CD4-positive, alpha-beta T cell treated with Interleukin-17A for 1 hour (primary cell): ENCODE measurements at regions not wholly inside any gene's neighbourhood (a gene's known extent, or its start where the extent isn't known, plus 50 kb on each side); places are given as distances from the start of the nearest gene placed in this dataset.
"Not testable (repeated sequence)": the region's sequence is repeated elsewhere in the genome, so short reads cannot be mapped to it uniquely, and the experiment has no call there.

Experiments used
- DNase-seq: peaks from one replicate; pipeline ENCODE4 v3.0.0-alpha.2; 2020

DNA sequence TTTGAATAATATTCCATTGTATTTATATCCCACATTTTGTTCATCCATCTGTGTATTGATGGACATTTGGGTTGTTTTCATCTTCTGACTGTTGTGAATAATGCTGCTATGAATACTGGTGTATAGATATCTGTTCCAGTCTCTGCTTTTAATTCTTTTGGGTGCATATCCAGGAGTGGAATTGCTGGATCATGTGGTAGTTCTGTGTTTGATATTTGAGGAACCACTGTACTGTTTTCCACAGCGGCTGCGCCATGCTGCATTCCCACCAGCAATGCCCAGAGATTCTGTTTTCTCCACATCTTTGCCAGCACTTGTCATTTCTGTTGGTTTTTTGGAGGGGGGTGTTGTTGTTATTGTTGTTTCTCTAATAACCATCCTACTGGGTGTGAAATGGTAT lies 131.6 kb upstream of the KIF26B start:
- DNase-seq: no peak

DNA sequence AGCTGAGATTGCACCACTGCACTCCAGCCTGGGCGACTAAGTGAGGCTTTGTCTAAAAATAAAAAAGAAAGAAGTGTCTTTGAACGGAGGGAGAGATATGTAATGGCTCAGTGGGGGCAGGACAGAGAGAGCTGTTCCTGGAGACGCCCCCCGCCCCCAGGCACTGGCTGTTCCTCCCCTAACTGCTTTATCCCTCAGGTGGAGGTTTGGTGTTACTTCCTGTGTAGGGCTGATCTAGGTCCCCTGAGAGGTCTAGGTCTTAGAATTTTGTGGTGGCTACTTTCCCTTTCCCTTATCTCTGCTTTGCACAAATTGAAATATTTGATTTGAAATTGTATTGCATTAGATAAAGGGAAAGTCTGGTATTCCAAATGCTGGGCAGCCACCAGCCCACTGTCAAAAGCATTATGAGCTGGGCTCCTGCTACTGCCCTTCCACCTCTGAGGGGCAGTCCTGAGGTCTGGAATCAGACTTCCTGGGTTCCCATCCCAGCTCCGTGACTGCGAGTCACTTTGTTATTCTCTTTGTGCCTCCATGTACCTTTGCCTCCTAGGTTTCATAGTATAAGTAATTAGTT lies 134.8 kb upstream of the KIF26B start:
- DNase-seq: no peak

DNA sequence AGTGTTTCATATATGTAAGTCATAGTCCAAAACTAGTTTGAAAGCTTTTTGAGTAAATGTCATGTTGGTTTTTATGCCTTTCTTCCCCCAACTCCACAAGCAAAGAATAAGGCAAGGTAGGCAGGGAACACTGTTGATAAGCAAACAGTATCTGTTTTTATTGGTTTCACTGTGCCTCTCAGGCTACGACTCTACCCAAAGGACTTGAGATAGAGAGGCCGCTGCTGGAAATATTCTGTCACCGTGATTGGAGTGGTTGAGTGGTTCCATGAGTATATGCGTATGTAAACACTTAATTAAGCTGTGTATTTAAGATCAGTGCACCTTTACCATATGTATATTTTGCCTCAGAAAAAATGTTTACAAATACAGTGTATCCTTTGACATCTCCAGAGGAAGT lies 138.1 kb upstream of the KIF26B start:
- DNase-seq: no peak

DNA sequence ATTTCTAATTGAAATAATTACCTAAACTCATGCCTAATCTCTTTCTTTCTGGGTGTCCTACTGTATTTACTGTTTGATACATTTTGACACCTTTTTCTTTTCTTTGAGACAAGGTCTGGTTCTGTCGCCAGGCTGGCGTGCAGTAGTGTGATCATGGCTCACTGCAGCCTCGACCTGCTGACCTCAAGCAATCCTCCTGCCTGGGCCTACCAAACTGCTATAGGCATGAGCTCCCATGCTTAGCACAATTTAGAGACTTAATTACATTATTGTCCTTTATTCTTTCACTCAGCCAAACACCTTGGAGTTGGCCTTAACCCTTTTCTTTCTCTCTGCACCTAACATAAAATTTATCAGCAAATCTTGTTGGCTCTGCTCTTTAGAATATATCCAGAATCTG lies 139.8 kb upstream of the KIF26B start:
- DNase-seq: no peak

DNA sequence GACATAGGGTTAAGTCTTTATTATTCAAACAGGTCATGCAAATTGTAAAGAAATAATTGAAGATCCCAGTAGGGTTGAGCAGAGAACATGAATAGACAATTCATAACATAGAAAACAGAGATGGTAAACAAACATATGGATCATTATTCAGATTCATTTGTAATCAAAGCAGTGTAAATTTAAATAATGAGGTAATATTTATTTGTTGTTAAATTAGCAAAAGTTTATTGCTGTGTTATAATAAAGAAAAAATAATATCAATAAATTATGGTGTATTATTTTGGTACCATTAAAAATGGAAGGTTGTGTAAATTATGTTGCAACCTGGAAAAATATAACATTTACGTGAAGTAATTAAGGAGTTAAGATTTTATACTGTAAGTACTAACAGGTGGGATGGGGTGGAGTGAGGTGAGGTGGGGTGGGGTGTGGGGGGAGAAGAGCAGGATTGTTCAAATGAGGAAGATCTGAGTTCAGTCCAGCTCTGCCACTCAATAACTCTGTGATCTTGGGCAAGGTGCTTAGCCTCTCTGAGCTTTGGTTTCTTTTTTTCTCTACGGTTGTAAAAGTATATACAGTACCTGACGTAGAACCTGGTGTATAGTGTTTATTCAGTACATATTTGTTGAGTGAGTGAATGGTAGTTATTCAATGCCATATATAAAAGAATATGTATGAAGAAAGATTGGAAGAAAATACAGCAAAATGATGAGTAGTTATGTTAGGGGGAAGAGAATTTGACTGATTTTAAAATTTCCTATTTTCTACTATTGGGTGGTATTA lies 140.3 kb upstream of the KIF26B start:
- no peak for DNase-seq

DNA sequence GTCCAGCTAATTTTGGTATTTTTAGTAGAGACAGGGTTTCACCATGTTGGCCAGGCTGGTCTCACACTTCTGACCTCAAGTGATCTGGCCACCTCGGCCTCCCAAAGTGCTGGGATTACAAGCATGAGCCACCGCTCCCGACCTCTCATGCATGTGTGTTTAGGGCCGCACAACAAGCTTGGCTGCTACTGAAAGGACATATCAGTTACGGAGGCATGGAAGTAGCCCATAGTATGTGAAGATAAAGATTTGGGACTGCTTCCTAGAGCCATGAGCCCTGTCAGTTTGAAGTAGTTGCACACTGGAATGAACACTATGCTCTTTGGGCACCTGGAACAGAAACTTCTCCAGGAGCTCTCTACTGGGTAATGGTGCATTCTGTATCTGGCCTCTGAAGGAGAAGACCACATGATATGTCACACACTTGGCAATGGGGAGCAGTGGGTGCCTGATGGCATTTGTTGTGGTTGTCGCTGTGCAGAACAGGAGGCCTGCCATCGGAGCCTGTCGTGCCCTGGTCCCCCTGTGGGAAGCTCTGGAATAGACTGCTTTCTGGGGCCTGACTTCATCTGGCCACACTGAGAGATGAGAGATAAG lies 144.7 kb upstream of the KIF26B start:
- no peak for DNase-seq

DNA sequence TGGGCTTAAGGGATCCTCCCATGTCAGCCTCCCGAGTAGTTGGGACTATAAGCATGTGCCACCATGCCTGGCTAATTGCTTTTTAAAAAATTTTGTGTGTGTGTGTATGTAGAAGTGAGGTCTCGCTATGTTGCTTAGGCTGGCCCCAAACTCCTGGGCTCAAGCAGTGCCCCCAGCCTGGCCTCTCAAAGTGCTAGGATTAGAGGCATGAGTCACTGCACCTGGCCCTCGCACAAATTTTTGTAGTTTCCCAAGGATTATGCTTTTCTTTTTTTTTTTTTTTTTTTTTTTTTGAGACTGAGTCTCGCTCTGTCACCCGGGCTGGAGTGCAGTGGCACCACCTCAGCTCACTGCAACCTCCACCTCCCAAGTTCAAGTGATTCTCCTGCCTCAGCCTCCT lies 144.4 kb upstream of the HNRNPU start:
- no peak for DNase-seq

DNA sequence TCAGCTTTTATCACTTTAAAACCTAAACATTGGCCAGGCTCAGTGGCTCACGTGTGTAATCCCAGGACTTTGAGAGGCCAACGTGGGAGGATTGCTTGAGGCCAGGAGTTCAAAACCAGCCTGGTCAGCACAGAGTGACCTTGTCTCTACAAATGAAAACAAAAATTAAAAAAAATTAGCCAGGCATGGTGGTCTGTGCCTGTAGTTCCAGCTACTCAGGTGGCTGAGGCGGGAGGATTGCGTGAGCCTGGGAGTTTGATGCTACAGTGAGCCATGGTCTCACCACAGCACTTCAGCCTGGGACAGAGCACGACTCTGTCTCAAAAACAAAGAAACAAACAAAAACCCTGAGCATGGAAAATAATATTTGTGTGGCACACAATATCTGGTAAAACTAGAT lies 143.5 kb upstream of the HNRNPU start:
- DNase-seq: no peak

DNA sequence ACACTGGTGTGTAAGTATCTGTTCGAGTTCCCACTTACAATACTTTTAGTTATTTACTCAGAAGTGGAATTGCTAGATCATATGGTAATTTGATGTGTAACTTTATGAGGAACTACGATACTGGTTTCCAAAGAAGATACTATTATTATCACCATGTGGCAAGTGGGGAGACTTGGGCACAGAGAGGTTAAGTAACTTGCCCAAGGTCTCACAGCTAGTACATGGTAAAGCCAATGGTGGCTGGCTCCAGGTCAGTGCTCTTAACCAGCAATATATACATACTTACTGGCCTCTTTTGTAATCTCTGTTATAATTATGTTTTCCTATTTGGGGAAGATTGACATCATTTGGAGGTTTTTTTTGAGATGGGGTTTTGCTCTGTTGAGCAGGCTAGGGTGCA lies 138.9 kb upstream of the HNRNPU start:
- no peak for DNase-seq

DNA sequence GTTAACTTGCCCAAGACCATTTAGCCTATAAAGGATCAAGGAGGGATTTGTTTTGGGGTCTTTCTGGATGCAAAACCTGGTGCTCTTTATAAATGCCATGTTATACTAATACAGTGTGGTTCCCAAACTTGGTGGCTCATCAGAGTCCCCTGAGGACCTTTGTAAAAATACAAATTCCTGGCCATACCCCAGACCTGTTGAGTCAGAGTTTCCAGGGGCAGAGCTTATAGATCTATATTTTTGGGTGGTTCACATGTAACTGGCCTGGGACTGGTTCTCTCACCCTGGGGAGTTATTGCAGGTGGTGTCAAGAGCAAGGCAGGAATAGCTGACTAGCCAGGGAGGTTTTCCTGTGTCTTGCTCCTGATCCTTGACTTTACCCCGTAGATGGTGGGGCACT lies 136.9 kb upstream of the HNRNPU start:
- no peak for DNase-seq

DNA sequence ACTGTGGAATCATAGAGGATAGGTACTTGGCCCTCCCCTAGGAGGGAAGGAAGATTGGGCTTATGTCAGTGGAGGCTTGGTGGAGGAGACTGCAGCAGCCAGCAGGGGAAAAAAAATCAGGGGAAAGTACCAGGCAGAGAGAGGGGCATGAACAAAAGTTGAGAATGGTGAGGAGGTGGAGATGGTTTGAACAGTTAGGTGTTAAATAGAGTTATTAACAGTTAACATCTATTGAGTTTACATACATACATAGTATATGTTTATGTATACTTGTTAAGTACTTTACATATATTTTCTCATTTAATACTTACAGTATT lies 136.5 kb upstream of the HNRNPU start:
- DNase-seq: no peak

DNA sequence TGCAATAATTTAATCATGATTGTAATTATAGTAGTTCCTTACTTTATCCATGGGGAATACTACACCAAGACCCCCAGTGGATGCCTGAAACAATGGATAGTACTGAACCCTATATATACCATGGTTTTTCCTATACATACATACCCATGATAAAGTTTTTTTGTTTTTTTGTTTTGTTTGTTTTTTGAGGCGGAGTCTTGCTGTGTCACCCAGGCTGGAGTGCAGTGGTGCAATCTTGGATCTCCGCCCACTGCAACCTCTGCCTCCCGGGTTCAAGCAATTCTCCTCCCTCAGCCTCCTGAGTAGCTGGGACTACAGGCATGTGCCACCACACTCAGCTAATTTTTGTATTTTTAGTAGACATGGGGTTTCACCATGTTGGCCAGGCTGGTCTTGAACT lies 135.3 kb upstream of the HNRNPU start:
- DNase-seq: not testable (repeated sequence)

DNA sequence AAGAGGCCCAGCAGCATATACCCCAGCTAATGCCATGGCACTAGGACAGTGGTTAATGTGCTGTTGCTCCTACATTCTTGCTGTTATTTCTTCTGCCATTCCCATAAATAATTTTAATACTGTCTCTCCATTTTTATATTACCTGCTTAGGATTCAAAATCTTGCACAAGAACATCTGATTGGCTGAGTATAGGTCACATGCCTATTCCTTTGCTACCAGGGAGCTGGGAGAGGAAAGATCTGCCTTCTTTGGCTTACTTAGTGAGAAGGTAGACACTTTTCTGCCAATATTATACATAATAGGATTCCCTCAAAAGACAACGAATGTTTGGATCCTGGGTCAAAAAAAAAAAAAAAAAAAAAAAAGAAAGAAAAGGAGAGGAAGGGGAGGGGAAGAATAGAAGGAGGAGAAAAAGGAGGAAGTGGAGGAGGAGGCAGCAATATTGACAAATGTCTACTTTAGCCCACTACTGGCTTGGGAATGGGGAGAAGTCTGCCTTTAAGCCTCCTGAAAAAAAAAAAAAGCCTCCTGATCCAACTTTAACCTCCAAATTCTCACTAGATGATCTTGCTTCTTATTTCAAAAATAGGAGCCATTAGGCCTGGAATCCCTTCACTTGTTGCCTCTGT lies 134.5 kb upstream of the HNRNPU start:
- no peak for DNase-seq

DNA sequence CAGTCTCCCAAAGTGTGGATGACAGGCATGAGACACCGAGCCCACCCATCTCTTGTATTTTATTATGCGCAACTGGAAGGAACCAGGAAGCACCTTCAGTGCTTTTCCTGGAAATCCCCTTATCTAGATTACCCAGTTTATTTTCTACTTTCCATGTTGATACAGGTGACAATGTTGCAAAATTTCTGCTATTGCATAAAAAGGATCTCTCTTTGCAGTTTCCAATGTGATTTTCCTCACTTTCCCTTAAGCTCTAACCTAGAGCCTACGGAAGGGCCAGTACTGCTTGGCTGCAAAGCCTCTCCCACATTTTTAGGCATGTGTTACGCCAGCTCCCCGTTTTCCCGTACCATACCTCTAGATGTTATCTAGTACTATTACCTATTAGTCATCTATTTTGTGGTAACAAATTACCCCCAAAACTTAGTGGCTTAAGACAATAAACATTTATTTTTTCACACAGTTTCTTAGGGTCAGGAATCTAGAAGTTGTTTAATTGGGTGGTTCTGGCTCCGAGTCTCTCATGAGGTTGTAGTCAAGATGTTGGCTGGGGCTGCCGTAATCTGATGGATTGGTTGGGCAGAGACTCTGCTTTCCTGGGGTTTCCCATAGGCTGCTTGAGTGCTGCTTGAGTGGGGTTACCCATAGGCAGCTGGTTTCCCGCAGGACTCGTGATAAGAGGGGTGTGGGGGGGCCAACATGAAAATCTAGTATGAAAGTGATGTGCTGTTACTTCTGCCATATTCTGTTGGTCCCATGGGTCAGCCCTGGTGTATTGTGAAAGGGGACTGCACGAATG lies 131.5 kb upstream of the HNRNPU start:
- no peak for DNase-seq

DNA sequence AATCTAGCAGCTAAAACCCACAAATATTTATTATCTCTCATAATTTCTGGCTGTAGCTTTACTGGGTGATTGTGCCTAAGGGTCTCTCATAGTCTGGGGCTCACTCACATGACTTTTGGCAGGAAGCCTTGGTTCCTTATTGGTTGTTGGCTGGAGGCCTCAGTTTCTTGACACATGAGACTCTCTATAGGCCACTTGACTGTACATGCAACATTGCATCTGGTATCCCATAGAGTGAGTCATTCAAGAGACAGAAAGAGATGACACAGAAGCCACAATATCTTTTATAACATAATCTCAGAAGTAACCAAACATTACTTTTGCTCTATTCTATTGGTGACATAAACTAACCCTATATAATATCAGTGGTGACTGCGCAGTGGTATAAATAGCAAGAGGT lies 128.5 kb upstream of the HNRNPU start:
- no peak for DNase-seq

DNA sequence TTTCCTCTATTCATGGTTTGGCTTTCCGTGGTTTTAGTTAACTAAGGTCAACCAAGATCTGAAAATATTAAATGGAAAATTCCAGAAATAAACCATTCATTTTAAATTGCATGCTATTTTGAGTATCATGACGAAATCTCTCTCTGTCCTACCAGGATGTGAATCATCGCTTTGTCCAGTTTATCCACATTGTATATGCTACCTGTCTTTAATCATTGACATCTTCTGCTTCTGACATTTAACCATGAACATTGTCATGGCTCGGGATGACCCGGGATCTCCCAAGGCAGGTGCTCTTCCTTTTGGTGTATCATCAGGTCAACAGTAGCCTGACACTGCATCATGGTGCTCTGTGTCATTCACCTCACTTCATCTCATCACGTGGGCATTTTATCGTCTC lies 125.5 kb upstream of the HNRNPU start:
- no peak for DNase-seq

DNA sequence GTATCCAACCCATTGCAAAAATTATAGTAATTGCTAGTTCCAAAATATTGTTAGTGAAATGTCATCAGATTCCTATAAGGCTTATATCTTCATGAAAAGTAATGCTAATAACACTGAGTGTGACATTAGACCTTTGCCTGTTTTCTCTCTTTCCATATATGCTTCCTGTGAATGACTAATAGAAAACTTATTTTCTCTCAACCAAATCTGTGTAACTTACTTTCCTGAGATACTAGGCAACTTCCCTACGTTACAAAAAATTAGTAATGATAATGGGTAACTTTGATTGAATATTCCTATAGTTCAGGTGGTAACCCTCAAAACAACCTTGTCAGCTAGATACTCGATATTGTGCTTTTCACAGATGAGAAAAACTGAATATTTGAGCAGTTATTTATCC lies 124.2 kb upstream of the HNRNPU start:
- DNase-seq: no peak

DNA sequence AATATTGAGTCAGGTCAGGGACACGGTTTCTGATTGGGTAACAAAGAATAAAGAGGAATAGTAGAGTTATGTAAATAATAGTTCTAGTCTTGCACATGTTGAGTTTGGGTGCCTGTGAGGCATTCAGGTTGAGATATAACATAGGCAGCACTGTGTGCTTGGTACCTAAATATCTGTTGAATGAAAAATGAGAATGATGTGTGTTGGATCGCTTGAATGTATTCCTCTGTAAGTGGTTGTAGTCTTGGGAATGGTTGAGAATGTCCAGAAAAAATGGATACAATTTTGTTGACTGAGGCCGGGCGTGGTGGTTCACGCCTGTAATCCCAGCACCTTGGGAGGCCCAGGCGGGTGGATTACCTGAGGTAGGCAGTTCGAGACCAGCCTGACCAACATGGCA lies 116.3 kb upstream of the HNRNPU start:
- no peak for DNase-seq

DNA sequence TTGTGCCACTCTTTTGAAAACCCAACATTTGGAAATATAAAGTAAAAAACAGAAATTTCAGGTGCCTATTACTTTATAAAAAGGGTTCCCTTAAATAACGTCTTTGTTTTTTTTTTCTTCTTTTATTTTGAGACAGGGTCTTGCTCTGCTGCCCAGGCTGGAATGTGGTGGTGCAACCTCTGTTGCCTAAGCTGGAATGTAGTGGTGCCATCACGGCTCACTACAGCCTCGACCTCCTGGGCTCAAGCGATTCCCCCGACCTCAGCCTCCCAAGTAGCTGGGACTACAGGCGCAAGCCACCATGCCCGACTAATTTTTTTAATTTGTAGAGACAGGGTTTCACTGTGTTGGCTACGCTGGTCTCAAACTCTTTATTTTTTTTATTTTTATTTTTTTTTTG lies 110.2 kb upstream of the HNRNPU start:
- DNase-seq: no peak

DNA sequence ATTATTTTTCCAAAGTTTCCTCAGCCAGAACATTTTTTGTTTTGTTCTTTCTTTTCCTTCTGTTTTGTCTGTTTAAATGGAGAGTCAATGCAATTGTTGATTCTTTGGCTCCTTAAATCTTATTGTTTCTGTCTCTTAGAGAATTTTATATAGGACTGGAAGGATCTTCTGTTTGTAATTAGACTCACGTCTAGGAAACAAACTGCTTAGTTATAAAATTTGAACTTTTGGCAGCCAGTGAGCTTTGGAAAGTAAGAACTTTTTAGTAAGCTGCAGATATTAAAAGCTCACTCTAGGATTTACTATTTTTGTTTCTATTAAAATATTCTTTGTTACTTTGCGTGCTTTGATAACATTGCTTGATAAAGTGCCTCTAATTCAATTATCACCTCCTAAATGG lies 109.8 kb upstream of the HNRNPU start:
- no peak for DNase-seq

DNA sequence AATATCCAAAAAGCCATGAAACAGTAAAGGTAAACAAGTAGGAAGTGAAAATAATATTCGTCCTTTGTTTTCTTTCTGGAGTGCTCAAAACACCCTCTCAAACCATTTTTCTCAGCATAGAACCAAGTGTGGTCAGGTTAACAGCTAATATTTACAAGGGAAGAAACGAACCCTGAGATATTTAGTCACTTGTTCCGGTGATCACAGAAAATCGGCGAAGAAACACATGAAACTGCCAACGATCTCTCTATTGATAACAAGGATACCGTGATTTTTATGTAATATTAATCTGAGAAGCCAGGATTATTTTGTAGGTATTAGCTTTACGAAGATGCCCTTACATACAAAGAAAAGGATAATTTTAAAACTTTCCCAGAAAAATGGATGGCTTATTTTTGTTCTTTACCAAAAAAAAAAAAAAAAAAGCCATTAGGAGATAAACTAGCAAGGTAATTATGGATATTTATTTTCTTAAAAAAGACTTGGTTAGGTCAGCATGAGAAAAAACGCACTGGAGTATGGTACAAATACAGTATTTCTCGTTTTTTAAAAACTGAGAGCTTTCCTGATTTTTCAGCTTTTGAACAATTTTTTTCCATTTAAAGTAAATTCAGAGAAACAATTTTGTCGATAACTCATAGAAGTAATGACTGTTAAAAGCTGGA lies 107.3 kb upstream of the HNRNPU start:
- DNase-seq: no peak

DNA sequence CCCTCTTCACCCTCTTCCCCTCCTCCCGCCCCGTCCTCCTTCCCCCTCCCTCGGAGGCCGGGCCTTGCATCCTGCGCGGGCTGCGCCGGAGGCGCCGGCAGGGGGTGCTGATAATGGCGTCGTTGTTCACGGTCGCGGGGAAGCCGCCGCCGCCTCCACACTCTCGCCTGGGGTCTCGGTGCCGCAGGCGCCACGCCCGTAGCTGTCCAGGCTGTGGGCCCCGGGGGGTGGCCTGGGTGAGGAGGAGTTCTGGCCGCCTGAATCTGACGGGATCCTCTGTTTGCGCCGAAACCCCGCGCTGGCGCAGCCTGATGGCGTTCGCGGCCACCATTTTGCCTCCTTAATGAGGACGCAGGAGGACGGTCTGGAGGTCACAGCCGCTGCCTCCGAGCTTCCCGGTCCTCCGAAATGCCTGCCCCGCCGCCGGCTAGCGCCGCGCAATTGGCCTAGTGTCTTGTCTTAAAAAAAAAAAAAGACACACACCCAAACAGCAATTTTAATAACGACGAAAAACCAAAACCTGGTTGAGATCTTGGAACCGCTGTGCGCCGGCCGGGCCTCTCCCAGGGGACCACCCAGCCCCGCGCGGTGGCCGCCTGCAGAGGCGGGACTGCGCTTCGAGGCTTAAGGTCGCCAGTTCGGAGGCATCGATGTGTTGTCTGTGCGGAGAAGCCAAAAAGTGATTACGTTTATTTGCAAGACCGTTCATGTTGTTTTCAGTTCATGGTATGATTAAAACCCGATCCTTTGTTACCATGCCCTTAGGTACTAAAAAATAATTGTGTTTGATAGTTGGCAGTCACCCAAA lies 106.6 kb upstream of the HNRNPU start:
- DNase-seq: peak; percentile 95
